ENCODE measurements at regions not wholly inside any gene's neighbourhood (a gene's known extent, or its start where the extent isn't known, plus 50 kb on each side); places are given as distances from the start of the nearest gene placed in this dataset.

DNA sequence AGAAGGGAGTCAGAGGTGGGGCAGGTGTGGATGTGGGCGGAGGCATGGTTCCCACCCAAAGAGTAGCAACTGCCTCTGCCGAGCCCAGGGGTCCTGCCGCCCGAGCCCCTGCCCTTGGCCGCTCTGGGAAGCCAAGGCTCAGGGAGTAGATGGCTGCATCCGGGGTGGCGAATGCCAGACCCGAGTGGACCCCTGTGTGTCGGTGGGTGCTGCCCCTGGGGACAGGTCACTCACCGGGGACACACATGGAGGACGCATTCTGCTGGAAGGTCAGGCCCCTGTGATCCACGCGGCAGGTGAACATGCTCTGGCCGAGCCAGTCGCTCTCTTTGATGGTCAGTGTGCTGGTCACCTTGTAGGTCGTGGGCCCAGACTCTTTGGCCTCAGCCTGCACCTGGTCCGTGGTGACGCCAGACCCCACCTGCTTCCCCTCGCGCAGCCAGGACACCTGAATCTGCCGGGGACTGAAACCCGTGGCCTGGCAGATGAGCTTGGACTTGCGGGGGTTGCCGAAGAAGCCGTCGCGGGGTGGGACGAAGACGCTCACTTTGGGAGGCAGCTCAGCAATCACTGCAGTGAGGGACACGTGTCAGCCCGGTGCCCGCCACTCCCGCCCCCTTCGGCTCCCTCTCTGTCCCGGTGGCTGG is 329.0 kb downstream of the TMEM121 start:
- TF ChIP-seq EZH2 (IDR thresholded peaks at IDR 0.05; ENCODE audit: insufficient read depth, poor library complexity, severe bottlenecking) (no peak), EZH2phosphoT487 (IDR thresholded peaks at IDR 0.05; ENCODE audit: insufficient read depth, low read depth) (no peak)
